ENCODE measurements at regions not wholly inside any gene's neighbourhood (a gene's known extent, or its start where the extent isn't known, plus 50 kb on each side); places are given as distances from the start of the nearest gene placed in this dataset.
A peak's percentile ranks its signal among the peaks of the same experiment; 100 is the strongest.

DNA sequence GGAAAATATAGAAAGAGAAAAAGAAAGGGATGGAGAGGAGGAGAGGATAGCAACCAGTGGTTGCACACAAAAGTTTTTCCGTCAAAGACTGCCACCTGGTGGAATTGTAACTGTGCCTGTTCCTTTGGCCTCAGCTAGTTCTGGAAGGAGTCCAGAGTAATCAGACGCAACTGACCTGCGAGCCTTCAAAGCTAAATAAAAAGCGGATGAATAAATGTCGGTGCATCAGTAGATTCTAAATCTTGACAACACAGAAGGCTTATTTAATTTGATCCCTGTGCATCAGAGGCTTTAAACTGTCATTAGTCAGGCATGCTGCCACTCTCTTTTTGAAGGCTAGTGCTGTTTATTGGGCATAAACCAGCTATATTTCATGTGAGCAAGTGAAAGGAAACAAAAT lies 132.9 kb upstream of the ACO1 start:
- no peak overlapping the region for H3K27ac ChIP-seq
- no peak for TF ChIP-seq ZFX (IDR thresholded peaks at IDR 0.05)
- TF ChIP-seq, protein P1, sequence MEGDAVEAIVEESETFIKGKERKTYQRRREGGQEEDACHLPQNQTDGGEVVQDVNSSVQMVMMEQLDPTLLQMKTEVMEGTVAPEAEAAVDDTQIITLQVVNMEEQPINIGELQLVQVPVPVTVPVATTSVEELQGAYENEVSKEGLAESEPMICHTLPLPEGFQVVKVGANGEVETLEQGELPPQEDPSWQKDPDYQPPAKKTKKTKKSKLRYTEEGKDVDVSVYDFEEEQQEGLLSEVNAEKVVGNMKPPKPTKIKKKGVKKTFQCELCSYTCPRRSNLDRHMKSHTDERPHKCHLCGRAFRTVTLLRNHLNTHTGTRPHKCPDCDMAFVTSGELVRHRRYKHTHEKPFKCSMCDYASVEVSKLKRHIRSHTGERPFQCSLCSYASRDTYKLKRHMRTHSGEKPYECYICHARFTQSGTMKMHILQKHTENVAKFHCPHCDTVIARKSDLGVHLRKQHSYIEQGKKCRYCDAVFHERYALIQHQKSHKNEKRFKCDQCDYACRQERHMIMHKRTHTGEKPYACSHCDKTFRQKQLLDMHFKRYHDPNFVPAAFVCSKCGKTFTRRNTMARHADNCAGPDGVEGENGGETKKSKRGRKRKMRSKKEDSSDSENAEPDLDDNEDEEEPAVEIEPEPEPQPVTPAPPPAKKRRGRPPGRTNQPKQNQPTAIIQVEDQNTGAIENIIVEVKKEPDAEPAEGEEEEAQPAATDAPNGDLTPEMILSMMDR (conservative IDR thresholded peaks at IDR 0.05) = peak; percentile 88

DNA sequence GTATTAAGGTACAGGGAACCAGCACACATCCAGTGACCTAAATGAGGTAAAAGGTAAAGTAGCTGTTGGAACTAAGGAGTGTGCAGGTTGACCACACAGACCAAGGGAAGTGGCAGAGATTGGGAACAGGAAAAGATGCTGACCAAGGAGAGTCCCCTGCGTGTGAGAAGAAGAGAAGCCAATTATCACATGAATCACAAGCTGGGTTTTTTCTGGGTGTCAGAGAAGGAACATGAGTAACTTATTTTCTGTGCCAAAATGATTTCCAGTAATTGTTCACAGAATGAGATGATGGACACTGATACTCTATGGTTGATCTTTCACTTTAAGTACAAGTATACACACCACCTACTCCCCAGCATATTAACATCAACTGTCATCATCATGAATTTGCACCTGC lies 130.7 kb upstream of the ACO1 start:
- TF ChIP-seq, protein P1 (conservative IDR thresholded peaks at IDR 0.05) = no peak
- no peak for TF ChIP-seq ZFX (IDR thresholded peaks at IDR 0.05)
- H3K27ac ChIP-seq = no peak overlapping the region

DNA sequence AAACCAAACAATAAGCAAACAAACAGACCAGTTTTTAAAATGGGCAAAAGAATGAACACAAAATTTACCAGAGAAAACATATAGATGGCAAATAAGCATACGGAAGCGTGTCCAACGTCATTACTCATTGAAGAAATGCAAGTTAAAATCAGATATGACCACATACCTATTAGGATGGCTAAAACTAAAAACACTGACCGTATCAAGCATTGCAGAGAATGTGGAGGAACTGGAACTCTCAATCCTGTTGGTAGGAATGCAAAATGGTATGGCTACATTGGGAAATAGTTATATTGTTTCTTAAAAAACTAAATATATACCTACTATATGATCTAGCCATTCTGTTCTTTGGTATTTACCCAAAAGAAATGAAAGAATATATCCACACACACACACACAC lies 129.4 kb upstream of the ACO1 start:
- TF ChIP-seq, protein P1 (conservative IDR thresholded peaks at IDR 0.05) = no peak
- TF ChIP-seq ZFX (IDR thresholded peaks at IDR 0.05) = no peak

DNA sequence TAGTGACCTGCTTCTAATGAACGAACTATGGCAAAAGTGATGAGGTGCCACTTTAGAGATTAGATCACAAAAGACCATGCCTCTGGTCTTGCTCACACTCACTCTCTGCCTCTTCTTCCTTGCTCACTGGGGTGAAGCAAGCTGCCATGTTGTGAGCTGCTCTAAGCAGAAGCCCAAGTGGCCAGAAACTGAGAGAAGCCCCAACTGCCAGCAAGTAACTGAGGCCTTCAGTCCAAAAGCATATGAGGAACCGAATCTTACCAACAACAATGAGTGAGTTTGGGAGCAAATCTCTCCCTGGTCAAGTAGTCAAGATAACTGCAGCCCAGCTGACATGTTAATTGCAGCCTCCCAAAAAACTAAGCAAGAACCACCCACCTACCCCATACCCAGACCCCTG lies 126.0 kb upstream of the ACO1 start:
- H3K27ac ChIP-seq = no peak overlapping the region
- TF ChIP-seq, protein P1 (conservative IDR thresholded peaks at IDR 0.05) = no peak
- TF ChIP-seq ZFX (IDR thresholded peaks at IDR 0.05) = no peak

More for the DNA sequence above, 129.4 kb upstream of the ACO1 start:
- H3K27ac ChIP-seq = no peak overlapping the region

DNA sequence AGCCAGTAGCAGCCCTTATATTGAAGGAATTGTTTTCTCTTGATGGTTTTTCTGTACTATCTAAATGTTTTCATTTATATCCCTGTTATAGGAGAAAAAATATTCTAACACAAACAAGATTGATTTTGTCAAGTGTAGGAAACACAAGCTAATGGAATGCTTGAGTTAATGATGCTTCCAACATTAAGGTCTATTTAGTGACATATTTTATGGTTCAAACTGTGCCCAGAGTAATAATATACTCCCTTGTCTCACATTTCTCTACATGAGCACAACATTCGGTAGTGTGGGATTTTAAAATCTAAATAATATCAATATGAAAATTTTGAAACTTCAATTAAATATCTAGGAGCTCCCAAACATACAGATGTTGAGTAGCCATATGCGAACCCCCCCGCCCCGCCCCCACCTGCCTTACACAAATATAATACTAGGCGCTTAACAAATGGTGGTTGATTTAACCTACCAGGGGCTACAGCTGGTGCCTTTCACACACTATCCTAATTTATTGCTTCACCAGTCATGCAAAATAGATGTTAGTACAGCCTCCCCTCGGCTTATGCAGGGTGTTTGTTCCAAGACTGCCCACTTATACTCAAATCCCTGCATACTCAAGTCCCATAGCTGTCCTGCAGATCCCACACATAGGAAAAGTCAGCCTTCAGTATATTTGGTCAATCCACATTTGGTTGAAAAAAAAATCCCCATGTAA lies 124.1 kb upstream of the ACO1 start:
- no peak overlapping the region for H3K27ac ChIP-seq
- TF ChIP-seq, protein P1 (conservative IDR thresholded peaks at IDR 0.05) = no peak
- TF ChIP-seq ZFX (IDR thresholded peaks at IDR 0.05) = no peak

DNA sequence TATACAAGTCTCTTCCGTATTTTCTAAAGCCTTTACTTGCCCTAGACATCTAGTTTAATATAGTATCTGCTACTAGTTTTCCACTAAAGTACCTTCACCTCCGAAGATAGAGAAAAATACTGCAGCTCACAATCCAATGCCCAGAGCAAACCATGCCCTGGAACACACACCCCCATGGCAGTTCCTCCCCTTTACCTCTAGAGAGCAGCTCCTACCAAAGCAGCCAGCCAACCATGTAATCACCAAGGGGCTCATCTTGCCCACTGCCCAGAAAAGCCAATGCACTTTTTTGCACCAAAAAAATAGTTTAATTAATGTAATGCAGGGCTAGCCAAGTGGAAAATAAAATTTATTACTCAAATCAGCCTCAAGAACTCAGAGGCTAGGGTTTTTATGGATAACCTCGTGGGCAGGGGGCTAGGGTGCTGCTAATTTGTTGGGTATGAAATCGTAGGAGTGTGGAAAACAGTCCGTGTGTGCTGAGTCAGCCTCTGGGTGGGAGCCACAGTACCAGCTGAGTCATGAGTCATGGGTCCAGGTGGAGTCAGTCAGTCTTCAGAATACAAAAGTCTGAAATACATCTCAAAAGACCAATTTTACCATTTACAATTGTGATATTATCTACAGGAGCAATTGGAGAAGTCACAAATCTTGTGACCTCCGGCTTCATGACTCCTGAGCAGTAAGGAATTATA lies 120.1 kb upstream of the ACO1 start:
- TF ChIP-seq ZFX (IDR thresholded peaks at IDR 0.05) = no peak
- TF ChIP-seq, protein P1 (conservative IDR thresholded peaks at IDR 0.05) = peak; percentile 19
- H3K27ac ChIP-seq = no peak overlapping the region

DNA sequence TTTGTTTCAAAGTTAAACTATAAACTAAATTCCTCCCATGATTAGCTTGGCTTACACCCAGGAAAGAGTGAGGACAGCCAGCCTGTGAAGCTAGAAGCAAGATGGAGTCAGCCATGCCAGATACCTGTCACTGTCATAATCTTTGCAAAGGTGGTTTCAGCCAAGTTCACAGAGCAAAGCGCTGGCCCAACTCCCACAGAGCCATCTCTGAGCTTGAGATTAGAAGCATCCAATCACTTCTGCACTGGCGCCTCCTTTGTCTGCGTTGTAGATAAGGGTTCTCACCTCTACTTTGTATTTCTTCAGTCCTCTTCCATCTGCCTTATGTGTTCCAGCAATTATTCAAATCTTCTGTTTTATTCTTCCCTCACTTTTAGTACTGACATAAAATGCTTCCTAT lies 119.4 kb upstream of the ACO1 start:
- H3K27ac ChIP-seq = no peak overlapping the region
- TF ChIP-seq, protein P1 (conservative IDR thresholded peaks at IDR 0.05) = no peak
- TF ChIP-seq ZFX (IDR thresholded peaks at IDR 0.05) = no peak

Data from C4-2B (cell line).